ENCODE measurements at regions not wholly inside any gene's neighbourhood (a gene's known extent, or its start where the extent isn't known, plus 50 kb on each side); places are given as distances from the start of the nearest gene placed in this dataset.

GRCh38 chr6:168255283-168255881 lies 64.2 kb downstream of the DACT2 start:
- TF ChIP-seq, protein P1, sequence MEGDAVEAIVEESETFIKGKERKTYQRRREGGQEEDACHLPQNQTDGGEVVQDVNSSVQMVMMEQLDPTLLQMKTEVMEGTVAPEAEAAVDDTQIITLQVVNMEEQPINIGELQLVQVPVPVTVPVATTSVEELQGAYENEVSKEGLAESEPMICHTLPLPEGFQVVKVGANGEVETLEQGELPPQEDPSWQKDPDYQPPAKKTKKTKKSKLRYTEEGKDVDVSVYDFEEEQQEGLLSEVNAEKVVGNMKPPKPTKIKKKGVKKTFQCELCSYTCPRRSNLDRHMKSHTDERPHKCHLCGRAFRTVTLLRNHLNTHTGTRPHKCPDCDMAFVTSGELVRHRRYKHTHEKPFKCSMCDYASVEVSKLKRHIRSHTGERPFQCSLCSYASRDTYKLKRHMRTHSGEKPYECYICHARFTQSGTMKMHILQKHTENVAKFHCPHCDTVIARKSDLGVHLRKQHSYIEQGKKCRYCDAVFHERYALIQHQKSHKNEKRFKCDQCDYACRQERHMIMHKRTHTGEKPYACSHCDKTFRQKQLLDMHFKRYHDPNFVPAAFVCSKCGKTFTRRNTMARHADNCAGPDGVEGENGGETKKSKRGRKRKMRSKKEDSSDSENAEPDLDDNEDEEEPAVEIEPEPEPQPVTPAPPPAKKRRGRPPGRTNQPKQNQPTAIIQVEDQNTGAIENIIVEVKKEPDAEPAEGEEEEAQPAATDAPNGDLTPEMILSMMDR (IDR thresholded peaks at IDR 0.05): no peak
- TF ChIP-seq ZNF263 (CRISPR knock-in tag; IDR thresholded peaks at IDR 0.05; ENCODE audit: low read depth) (no peak), E2F1 (CRISPR knock-in tag; IDR thresholded peaks at IDR 0.05) (no peak), USF1 (CRISPR knock-in tag; IDR thresholded peaks at IDR 0.05) (no peak), TCF7 (CRISPR knock-in tag; IDR thresholded peaks at IDR 0.05; ENCODE audit: low read depth) (no peak), MYBL2 (CRISPR knock-in tag; IDR thresholded peaks at IDR 0.05) (no peak), ZNF232 (CRISPR knock-in tag; IDR thresholded peaks at IDR 0.05) (no peak), GRHL2 (CRISPR knock-in tag; IDR thresholded peaks at IDR 0.05; ENCODE audit: insufficient replicate concordance, severe bottlenecking) (no peak), ZNF121 (CRISPR knock-in tag; IDR thresholded peaks at IDR 0.05) (no peak), FOXJ3 (CRISPR knock-in tag; IDR thresholded peaks at IDR 0.05; ENCODE audit: borderline replicate concordance) (no peak)
- TF ChIP-seq, protein P2, sequence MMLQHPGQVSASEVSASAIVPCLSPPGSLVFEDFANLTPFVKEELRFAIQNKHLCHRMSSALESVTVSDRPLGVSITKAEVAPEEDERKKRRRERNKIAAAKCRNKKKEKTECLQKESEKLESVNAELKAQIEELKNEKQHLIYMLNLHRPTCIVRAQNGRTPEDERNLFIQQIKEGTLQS (CRISPR knock-in tag; conservative IDR thresholded peaks at IDR 0.05): no peak
- TF ChIP-seq, protein P3, sequence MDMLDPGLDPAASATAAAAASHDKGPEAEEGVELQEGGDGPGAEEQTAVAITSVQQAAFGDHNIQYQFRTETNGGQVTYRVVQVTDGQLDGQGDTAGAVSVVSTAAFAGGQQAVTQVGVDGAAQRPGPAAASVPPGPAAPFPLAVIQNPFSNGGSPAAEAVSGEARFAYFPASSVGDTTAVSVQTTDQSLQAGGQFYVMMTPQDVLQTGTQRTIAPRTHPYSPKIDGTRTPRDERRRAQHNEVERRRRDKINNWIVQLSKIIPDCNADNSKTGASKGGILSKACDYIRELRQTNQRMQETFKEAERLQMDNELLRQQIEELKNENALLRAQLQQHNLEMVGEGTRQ (CRISPR knock-in tag; IDR thresholded peaks at IDR 0.05): no peak
